ENCODE measurements at regions not wholly inside any gene's neighbourhood (a gene's known extent, or its start where the extent isn't known, plus 50 kb on each side); places are given as distances from the start of the nearest gene placed in this dataset.

DNA sequence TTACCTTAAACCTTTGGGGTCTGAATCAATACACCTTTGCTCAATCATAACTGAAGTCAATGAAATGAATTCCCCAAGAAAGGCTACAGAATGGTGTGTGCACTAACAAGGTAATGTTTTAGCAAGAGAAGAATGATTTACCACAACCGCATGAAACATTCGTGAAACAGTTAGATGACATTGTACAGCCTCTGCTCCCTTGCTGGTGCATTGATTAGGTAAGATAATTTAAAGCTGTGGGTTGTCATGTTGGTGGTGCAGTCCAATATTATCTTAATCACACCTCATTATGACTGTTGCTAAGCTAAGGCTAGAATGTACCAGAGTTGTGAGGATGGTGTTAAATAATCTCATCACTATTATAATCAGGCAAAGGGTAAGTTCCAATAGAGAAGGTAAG lies 1673.2 kb upstream of the PRR20A start:
- no peak overlapping the region for H3K4me3 ChIP-seq
- H3K27me3 ChIP-seq (ENCODE audit: control insufficient read depth in 3 of 3, insufficient read depth in 3 of 3, low read length in 2 of 3) = no peaks in the 10 kb centered on the region
- H3K9me3 ChIP-seq (ENCODE audit: control insufficient read depth in 4 of 4, insufficient read depth in 3 of 4, low read length in 3 of 4) = no peaks in the 10 kb centered on the region
- TF ChIP-seq, protein P1, sequence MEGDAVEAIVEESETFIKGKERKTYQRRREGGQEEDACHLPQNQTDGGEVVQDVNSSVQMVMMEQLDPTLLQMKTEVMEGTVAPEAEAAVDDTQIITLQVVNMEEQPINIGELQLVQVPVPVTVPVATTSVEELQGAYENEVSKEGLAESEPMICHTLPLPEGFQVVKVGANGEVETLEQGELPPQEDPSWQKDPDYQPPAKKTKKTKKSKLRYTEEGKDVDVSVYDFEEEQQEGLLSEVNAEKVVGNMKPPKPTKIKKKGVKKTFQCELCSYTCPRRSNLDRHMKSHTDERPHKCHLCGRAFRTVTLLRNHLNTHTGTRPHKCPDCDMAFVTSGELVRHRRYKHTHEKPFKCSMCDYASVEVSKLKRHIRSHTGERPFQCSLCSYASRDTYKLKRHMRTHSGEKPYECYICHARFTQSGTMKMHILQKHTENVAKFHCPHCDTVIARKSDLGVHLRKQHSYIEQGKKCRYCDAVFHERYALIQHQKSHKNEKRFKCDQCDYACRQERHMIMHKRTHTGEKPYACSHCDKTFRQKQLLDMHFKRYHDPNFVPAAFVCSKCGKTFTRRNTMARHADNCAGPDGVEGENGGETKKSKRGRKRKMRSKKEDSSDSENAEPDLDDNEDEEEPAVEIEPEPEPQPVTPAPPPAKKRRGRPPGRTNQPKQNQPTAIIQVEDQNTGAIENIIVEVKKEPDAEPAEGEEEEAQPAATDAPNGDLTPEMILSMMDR (IDR thresholded peaks at IDR 0.05; ENCODE audit: control extremely low read depth, extremely low read depth) = no peak
- DNase-seq (no peak), ATAC-seq (ENCODE audit: insufficient read depth, low FRiP score) (no peak)
- H3K4me1 ChIP-seq (ENCODE audit: control insufficient read depth in 5 of 5, insufficient read depth in 5 of 5, low read length in 5 of 5) = peaks cover 0 to 3% (median 0%) of the 10 kb centered on the region in 5 donors
- 80 to 90% methylated on average over 2 of the region's 2 CpGs for WGBS, 2 donors
- H3K27ac ChIP-seq (ENCODE audit: low read depth in 1 of 2, low read length in 1 of 2) = no peak overlapping the region
- H3K9ac ChIP-seq (ENCODE audit: insufficient read depth in 1 of 2, low read length in 2 of 2) = peak overlapping the region in 1 of 2 donors; percentile 19
- no peaks in the 10 kb centered on the region for H3K36me3 ChIP-seq (ENCODE audit: control insufficient read depth in 4 of 4, insufficient read depth in 4 of 4, low read length in 4 of 4)

DNA sequence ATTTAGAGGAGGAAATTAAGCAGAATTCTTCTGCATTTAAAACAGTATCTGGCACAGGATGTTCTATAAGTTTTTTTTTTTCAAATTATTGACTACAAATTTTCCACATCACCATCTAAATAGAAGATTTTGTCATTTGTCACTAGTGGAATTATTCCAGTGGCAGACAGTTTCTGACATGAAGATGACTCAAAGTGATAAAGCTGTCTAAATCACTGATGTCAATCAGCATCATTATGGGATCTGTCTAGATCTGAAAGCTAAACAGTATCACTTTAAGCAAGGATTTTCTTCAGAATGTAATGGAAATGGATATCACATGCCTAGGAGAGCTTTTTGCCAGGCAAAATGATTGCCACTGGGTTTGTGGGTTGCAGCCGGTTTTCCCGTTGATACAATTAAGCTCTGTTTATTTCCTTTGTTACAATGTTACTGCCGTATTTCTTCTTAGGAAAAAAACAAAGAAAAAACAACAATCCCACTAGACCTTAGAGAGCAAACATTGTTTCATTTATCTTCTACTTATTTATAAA lies 1657.0 kb upstream of the PRR20A start:
- H3K27me3 ChIP-seq (ENCODE audit: control insufficient read depth in 3 of 3, insufficient read depth in 3 of 3, low read length in 2 of 3) = no peaks in the 10 kb centered on the region
- no peak overlapping the region for H3K4me3 ChIP-seq
- WGBS, 2 donors = 63 to 66% methylated on average over 3 of the region's 3 CpGs
- no peaks in the 10 kb centered on the region for H3K36me3 ChIP-seq (ENCODE audit: control insufficient read depth in 4 of 4, insufficient read depth in 4 of 4, low read length in 4 of 4)
- TF ChIP-seq, protein P1 (IDR thresholded peaks at IDR 0.05; ENCODE audit: control extremely low read depth, extremely low read depth) = no peak
- H3K9me3 ChIP-seq (ENCODE audit: control insufficient read depth in 4 of 4, insufficient read depth in 3 of 4, low read length in 3 of 4) = no peaks in the 10 kb centered on the region
- no peak overlapping the region for H3K27ac ChIP-seq (ENCODE audit: low read depth in 1 of 2, low read length in 1 of 2)
- DNase-seq (no peak), ATAC-seq (ENCODE audit: insufficient read depth, low FRiP score) (no peak)
- no peak overlapping the region for H3K9ac ChIP-seq (ENCODE audit: insufficient read depth in 1 of 2, low read length in 2 of 2)
- H3K4me1 ChIP-seq (ENCODE audit: control insufficient read depth in 5 of 5, insufficient read depth in 5 of 5, low read length in 5 of 5) = no peaks in the 10 kb centered on the region

DNA sequence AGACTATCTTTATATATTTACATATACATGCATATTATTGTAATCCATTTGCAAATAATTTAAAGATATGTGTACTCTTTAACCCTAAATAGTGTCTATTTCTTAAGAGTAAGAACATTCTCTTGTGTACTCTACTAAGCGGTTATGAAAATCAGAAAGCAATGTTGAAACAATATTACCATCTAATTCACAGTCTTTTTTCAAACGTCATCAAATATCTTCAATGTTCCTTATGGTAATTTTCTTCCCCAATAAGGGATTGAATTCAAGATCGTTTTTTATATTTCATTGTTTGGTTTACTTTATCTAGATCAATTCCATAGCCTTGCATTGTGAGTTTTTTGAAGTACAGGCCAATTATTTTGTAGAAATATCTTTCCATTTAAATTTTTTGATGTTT lies 1647.4 kb upstream of the PRR20A start:
- TF ChIP-seq, protein P1 (IDR thresholded peaks at IDR 0.05; ENCODE audit: control extremely low read depth, extremely low read depth) = no peak
- H3K36me3 ChIP-seq (ENCODE audit: control insufficient read depth in 4 of 4, insufficient read depth in 4 of 4, low read length in 4 of 4) = no peaks in the 10 kb centered on the region
- H3K27me3 ChIP-seq (ENCODE audit: control insufficient read depth in 3 of 3, insufficient read depth in 3 of 3, low read length in 2 of 3) = no peaks in the 10 kb centered on the region
- no peaks in the 10 kb centered on the region for H3K4me1 ChIP-seq (ENCODE audit: control insufficient read depth in 5 of 5, insufficient read depth in 5 of 5, low read length in 5 of 5)
- ATAC-seq (ENCODE audit: insufficient read depth, low FRiP score) (no peak), DNase-seq (no peak)
- no peak overlapping the region for H3K27ac ChIP-seq (ENCODE audit: low read depth in 1 of 2, low read length in 1 of 2)
- WGBS, 2 donors = 86 to 89% methylated on average over 3 of the region's 3 CpGs
- no peak overlapping the region for H3K4me3 ChIP-seq
- no peak overlapping the region for H3K9ac ChIP-seq (ENCODE audit: insufficient read depth in 1 of 2, low read length in 2 of 2)
- no peaks in the 10 kb centered on the region for H3K9me3 ChIP-seq (ENCODE audit: control insufficient read depth in 4 of 4, insufficient read depth in 3 of 4, low read length in 3 of 4)

DNA sequence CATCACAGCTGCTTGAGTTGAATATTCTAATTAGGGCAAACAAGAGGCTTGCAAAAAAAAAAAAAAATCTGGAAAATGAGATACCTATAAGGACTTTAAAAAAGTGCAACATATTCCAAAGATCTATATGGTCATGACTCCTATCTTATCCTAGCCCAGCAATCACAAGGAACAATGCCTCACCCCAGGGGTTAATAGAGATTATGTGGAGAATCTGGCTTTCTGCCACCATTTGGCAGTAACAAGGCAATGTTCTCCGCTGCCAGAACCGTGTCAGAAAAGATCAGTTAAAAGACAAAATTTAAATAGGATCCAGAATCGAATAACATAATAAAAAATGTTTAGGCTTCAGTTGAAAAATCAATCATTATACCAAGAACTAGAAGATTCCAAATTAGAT lies 1643.2 kb upstream of the PRR20A start:
- TF ChIP-seq, protein P1 (IDR thresholded peaks at IDR 0.05; ENCODE audit: control extremely low read depth, extremely low read depth) = no peak
- 77 to 83% methylated on average over 3 of the region's 3 CpGs for WGBS, 2 donors
- Histone ChIP-seq H3K27me3 (ENCODE audit: control insufficient read depth in 3 of 3, insufficient read depth in 3 of 3, low read length in 2 of 3) (no peaks in the 10 kb centered on the region), H3K9me3 (ENCODE audit: control insufficient read depth in 4 of 4, insufficient read depth in 3 of 4, low read length in 3 of 4) (peaks cover 0 to 2% (median 0%) of the 10 kb centered on the region in 4 donors), H3K27ac (ENCODE audit: low read depth in 1 of 2, low read length in 1 of 2) (no peak overlapping the region), H3K4me3 (no peak overlapping the region), H3K4me1 (ENCODE audit: control insufficient read depth in 5 of 5, insufficient read depth in 5 of 5, low read length in 5 of 5) (no peaks in the 10 kb centered on the region), H3K9ac (ENCODE audit: insufficient read depth in 1 of 2, low read length in 2 of 2) (no peak overlapping the region), H3K36me3 (ENCODE audit: control insufficient read depth in 4 of 4, insufficient read depth in 4 of 4, low read length in 4 of 4) (no peaks in the 10 kb centered on the region)
- ATAC-seq (ENCODE audit: insufficient read depth, low FRiP score) (no peak), DNase-seq (no peak)

All from lung (tissue), 11 donors.